ENCODE measurements at regions not wholly inside any gene's neighbourhood (a gene's known extent, or its start where the extent isn't known, plus 50 kb on each side); places are given as distances from the start of the nearest gene placed in this dataset.

DNA sequence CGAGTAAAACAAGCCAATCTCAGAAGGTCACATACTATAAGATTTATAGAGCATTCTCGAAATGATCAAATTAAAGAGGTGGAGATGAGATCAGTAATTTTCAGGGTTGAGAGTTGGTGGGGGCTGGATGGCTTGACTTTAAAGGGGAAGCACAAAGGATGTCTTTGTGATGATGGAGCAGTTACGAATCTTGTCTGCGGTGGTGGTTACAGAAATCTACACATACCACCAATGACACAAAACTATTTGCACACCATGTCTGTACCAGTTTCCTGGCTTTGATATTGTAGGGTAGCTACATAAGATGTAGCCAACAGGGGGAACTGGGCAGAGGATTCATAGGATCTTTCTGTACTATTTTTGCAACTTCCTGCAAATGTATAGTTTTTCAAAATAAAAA, 190.6 kb upstream of the SMIM21 start:
- TF ChIP-seq, protein P1, sequence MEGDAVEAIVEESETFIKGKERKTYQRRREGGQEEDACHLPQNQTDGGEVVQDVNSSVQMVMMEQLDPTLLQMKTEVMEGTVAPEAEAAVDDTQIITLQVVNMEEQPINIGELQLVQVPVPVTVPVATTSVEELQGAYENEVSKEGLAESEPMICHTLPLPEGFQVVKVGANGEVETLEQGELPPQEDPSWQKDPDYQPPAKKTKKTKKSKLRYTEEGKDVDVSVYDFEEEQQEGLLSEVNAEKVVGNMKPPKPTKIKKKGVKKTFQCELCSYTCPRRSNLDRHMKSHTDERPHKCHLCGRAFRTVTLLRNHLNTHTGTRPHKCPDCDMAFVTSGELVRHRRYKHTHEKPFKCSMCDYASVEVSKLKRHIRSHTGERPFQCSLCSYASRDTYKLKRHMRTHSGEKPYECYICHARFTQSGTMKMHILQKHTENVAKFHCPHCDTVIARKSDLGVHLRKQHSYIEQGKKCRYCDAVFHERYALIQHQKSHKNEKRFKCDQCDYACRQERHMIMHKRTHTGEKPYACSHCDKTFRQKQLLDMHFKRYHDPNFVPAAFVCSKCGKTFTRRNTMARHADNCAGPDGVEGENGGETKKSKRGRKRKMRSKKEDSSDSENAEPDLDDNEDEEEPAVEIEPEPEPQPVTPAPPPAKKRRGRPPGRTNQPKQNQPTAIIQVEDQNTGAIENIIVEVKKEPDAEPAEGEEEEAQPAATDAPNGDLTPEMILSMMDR (IDR thresholded peaks at IDR 0.05 in 4 of 5, conservative IDR thresholded peaks at IDR 0.05 in 1 of 5): no peak
- no peak for TF ChIP-seq POLR2A (IDR thresholded peaks at IDR 0.05)
